ENCODE measurements at regions not wholly inside any gene's neighbourhood (a gene's known extent, or its start where the extent isn't known, plus 50 kb on each side); places are given as distances from the start of the nearest gene placed in this dataset.

- Histone ChIP-seq H3K14ac (ENCODE audit: insufficient read length) (no peak overlapping the region), H3K18ac (ENCODE audit: extremely low read depth, low read length) (no peak overlapping the region), H4K20me1 (replicated peaks in 1 of 2; ENCODE audit: control insufficient read depth in 1 of 2, insufficient read depth in 2 of 2, low read length in 2 of 2) (no peaks in the 10 kb centered on the region), H4K5ac (ENCODE audit: insufficient read length, low read depth, low read length) (no peak overlapping the region), H3K9me3 (ENCODE audit: insufficient read depth in 2 of 2, low read depth in 1 of 2, low read length in 1 of 2) (peaks cover 10 to 12% of the 10 kb centered on the region in 2 experiments), H2AK5ac (ENCODE audit: low read depth, low read length) (no peak overlapping the region), H2BK12ac (ENCODE audit: low read depth, low read length) (0 out of 2 replicates have a peak overlapping the region, but pooled peaks have one; percentile 46), H4K8ac (ENCODE audit: extremely low read depth, insufficient read depth, low read length) (peak overlapping the region; percentile 7; the same call in 1 of the 2 replicates), H3K23ac (ENCODE audit: insufficient read length) (no peak overlapping the region), H3K4me2 (ENCODE audit: insufficient read depth in 1 of 2, low read depth in 2 of 2, low read length in 2 of 2) (no peak overlapping the region), H3K27me3 (replicated peaks in 1 of 4; ENCODE audit: control insufficient read depth in 3 of 4, extremely low read depth in 1 of 4, insufficient read depth in 3 of 4, low read length in 3 of 4) (no peaks in the 10 kb centered on the region), H2AFZ (ENCODE audit: low read length) (no peak overlapping the region), H3K79me2 (ENCODE audit: control insufficient read depth in 1 of 2, insufficient read depth in 2 of 2, low read length in 2 of 2) (no peaks in the 10 kb centered on the region), H3K4me1 (replicated peaks in 1 of 4; ENCODE audit: control insufficient read depth in 3 of 4, insufficient read depth in 4 of 4, low read length in 3 of 4) (no peaks in the 10 kb centered on the region), H3K56ac (replicated peaks; ENCODE audit: insufficient read length, low read depth, low read length) (no peak overlapping the region), H3K36me3 (ENCODE audit: control insufficient read depth in 2 of 4, insufficient read depth in 4 of 4, low read length in 3 of 4) (no peaks in the 10 kb centered on the region), H3K27ac (ENCODE audit: low read depth, low read length) (no peak overlapping the region), H3K9ac (replicated peaks in 1 of 4; ENCODE audit: extremely low read depth in 1 of 4, low read depth in 3 of 4, low read length in 3 of 4) (no peak overlapping the region), H2BK20ac (ENCODE audit: low read length) (no peak overlapping the region), H4K91ac (replicated peaks; ENCODE audit: insufficient read length, low read length) (no peak overlapping the region), H2BK15ac (ENCODE audit: low read length) (no peak overlapping the region), H3K4ac (replicated peaks; ENCODE audit: insufficient read length, low read depth, low read length) (no peak overlapping the region), H3K79me1 (ENCODE audit: low read depth, low read length) (no peaks in the 10 kb centered on the region), H3K23me2 (ENCODE audit: low read depth, low read length) (no peaks in the 10 kb centered on the region), H3K4me3 (ENCODE audit: extremely low read depth in 1 of 4, insufficient read depth in 2 of 4, low read depth in 3 of 4, low read length in 4 of 4) (no peak overlapping the region), H2BK5ac (ENCODE audit: low read depth, low read length) (no peak overlapping the region), H2BK120ac (replicated peaks; ENCODE audit: low read depth, low read length) (no peak overlapping the region)
- 100% methylated on average over 1 of the region's 1 CpG; no CpG with 5 or more reads in 1 of the 2 experiments for WGBS, 2 experiments (ENCODE audit: extremely low coverage in 1 of 2, insufficient coverage in 1 of 2, insufficient read length in 1 of 2, insufficient replicate concordance in 2 of 2, low coverage in 1 of 2, low lambda C conversion rate in 2 of 2, missing lambda C conversion rate in 1 of 2)
- CTCF ChIA-PET (ENCODE audit: partially characterized antibody) = interaction anchor here (0.7 to 2.4 kb wide), 31 partner anchors 10 to 1378 kb away, joined by 3 to 8 read pairs (median 3); no protein-coding TSS in a partner anchor
- FAIRE-seq = no peak
- POLR2A ChIA-PET (ENCODE audit: partially characterized antibody) = no interaction called here
- no peak for DNase-seq (ENCODE audit: low read depth in 1 of 2, low spot score in 2 of 2)
- TF ChIP-seq CHD1 (IDR thresholded peaks at IDR 0.05; ENCODE audit: low read depth, low read length) = no peak
- TF ChIP-seq CTCF (IDR thresholded peaks at IDR 0.05; ENCODE audit: control extremely low read depth in 1 of 3, insufficient read depth in 1 of 3, low read depth in 1 of 3, low read length in 3 of 3) = no peak
- TF ChIP-seq SP1 (IDR thresholded peaks at IDR 0.05; ENCODE audit: low read depth, low read length) = no peak
- TF ChIP-seq ATF3 (IDR thresholded peaks at IDR 0.05; ENCODE audit: insufficient read depth, low read depth, low read length) = no peak
- TF ChIP-seq BRCA1 (IDR thresholded peaks at IDR 0.05; ENCODE audit: low read depth, low read length) = no peak
- TF ChIP-seq SIRT6 (IDR thresholded peaks at IDR 0.05; ENCODE audit: low read length) = no peak
- TF ChIP-seq MAX (IDR thresholded peaks at IDR 0.05) = no peak
- no peak for TF ChIP-seq ATF2 (IDR thresholded peaks at IDR 0.05; ENCODE audit: low read length)
- no peak for TF ChIP-seq GABPA (IDR thresholded peaks at IDR 0.05; ENCODE audit: borderline replicate concordance, insufficient read depth, low read length)
- TF ChIP-seq RBBP5 (IDR thresholded peaks at IDR 0.05; ENCODE audit: borderline replicate concordance, low read depth, low read length) = no peak
Measured at GRCh38 chr2:155815275-155815674, 517.2 kb downstream of the NR4A2 start.

Measured in H1 (cell line).